ENCODE measurements at regions not wholly inside any gene's neighbourhood (a gene's known extent, or its start where the extent isn't known, plus 50 kb on each side); places are given as distances from the start of the nearest gene placed in this dataset.

DNA sequence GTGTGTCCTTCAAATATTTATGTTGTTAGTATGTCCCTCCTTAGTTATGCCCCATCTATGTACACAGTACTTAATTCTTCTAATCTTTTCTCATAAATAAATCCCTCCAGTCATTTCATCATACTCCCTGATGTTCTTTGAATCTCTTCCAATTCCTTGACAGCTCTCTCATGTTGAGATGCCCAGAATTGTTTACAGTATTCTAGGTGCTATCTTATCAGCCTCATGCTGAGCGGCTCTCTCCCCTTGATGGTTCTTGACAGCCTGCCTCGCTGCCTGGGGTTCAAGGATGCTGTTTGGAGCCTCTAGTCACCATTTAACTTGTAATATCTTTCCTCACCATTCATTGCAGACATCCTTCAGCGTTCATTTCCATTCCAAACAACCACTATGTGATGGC, 799.2 kb downstream of the BRINP1 start:
- H3K9me2 ChIP-seq (replicated peaks; ENCODE audit: low read depth, low read length) = no peaks in the 10 kb centered on the region
- H3K27me3 ChIP-seq (ENCODE audit: insufficient read depth, low read length, poor library complexity, severe bottlenecking) = no peaks in the 10 kb centered on the region
- no peak overlapping the region for H2AFZ ChIP-seq (ENCODE audit: low read length)
- no peaks in the 10 kb centered on the region for H3K36me3 ChIP-seq (ENCODE audit: insufficient read depth, low read length)
- no peaks in the 10 kb centered on the region for H3K79me2 ChIP-seq (ENCODE audit: insufficient read depth, low read length)
- no peak overlapping the region for H3K4me3 ChIP-seq (ENCODE audit: low read length, poor library complexity, severe bottlenecking)
- H3F3A ChIP-seq (ENCODE audit: low read depth) = no peaks in the 10 kb centered on the region
- TF ChIP-seq EZH2phosphoT487 (IDR thresholded peaks at IDR 0.05; ENCODE audit: borderline replicate concordance) (no peak), CTCF (conservative IDR thresholded peaks at IDR 0.05; ENCODE audit: low read length) (no peak)
- no peak overlapping the region for H3K4me2 ChIP-seq (ENCODE audit: low read depth, low read length, poor library complexity, severe bottlenecking)
- no peaks in the 10 kb centered on the region for H4K20me1 ChIP-seq (ENCODE audit: insufficient read depth, low read length, poor library complexity, severe bottlenecking)
- H3K9ac ChIP-seq (ENCODE audit: low read depth, low read length, poor library complexity, severe bottlenecking) = no peak overlapping the region
- no peaks in the 10 kb centered on the region for H3K9me3 ChIP-seq (ENCODE audit: insufficient read depth, low read depth, low read length)
- H3K4me1 ChIP-seq (ENCODE audit: insufficient read depth, low read length, poor library complexity, severe bottlenecking) = no peaks in the 10 kb centered on the region

DNA sequence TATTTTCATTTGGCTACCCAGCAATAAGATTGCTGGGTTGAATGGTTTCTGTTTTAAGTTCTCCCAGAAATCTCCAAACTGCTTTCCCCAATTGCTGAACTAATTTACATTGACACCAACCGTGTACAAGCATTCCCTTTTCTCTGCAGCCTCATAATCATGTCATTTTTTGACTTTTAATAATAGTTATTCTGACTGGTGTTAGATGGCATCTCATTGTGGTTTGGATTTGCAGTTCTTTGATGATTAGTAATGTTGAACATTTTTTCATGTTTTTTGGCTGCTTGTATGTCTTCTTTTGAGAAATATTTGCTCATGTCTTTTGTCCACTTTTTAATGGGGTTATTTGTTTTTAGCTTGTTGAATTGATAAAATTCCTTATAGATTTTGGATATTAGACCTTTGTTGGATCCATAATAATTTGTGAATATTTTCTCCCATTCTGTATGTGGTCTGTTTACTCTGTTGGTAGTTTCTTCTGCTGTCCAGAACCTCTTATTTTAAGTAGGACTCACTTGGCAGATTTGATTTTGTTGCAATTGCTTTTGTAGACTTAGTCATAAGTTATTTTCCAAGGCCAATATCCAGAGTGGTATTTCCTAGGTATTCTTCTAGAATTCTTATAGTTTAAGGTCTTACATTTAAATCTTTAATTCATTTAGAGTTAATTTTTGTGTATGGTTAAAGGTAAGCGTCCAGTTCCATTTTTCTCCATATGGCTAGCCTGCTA, 793.7 kb downstream of the BRINP1 start:
- TF ChIP-seq EZH2phosphoT487 (IDR thresholded peaks at IDR 0.05; ENCODE audit: borderline replicate concordance) (no peak), CTCF (conservative IDR thresholded peaks at IDR 0.05; ENCODE audit: low read length) (no peak)
- H3K27me3 ChIP-seq (ENCODE audit: insufficient read depth, low read length, poor library complexity, severe bottlenecking) = no peaks in the 10 kb centered on the region
- H2AFZ ChIP-seq (ENCODE audit: low read length) = no peak overlapping the region
- no peaks in the 10 kb centered on the region for H3F3A ChIP-seq (ENCODE audit: low read depth)
- H3K4me2 ChIP-seq (ENCODE audit: low read depth, low read length, poor library complexity, severe bottlenecking) = no peak overlapping the region
- no peaks in the 10 kb centered on the region for H3K79me2 ChIP-seq (ENCODE audit: insufficient read depth, low read length)
- no peaks in the 10 kb centered on the region for H4K20me1 ChIP-seq (ENCODE audit: insufficient read depth, low read length, poor library complexity, severe bottlenecking)
- H3K4me3 ChIP-seq (ENCODE audit: low read length, poor library complexity, severe bottlenecking) = no peak overlapping the region
- H3K9me3 ChIP-seq (ENCODE audit: insufficient read depth, low read depth, low read length) = no peaks in the 10 kb centered on the region
- H3K36me3 ChIP-seq (ENCODE audit: insufficient read depth, low read length) = no peaks in the 10 kb centered on the region
- H3K9me2 ChIP-seq (replicated peaks; ENCODE audit: low read depth, low read length) = no peaks in the 10 kb centered on the region
- no peak overlapping the region for H3K9ac ChIP-seq (ENCODE audit: low read depth, low read length, poor library complexity, severe bottlenecking)
- H3K4me1 ChIP-seq (ENCODE audit: insufficient read depth, low read length, poor library complexity, severe bottlenecking) = no peaks in the 10 kb centered on the region

GRCh38 chr9:118577121-118577520, 792.1 kb downstream of the BRINP1 start:
- H3K79me2 ChIP-seq (ENCODE audit: insufficient read depth, low read length) = no peaks in the 10 kb centered on the region
- H4K20me1 ChIP-seq (ENCODE audit: insufficient read depth, low read length, poor library complexity, severe bottlenecking) = no peaks in the 10 kb centered on the region
- no peak for TF ChIP-seq EZH2phosphoT487 (IDR thresholded peaks at IDR 0.05; ENCODE audit: borderline replicate concordance)
- no peak for TF ChIP-seq CTCF (conservative IDR thresholded peaks at IDR 0.05; ENCODE audit: low read length)
- H3K36me3 ChIP-seq (ENCODE audit: insufficient read depth, low read length) = no peaks in the 10 kb centered on the region
- no peak overlapping the region for H3K9ac ChIP-seq (ENCODE audit: low read depth, low read length, poor library complexity, severe bottlenecking)
- H3F3A ChIP-seq (ENCODE audit: low read depth) = no peaks in the 10 kb centered on the region
- no peaks in the 10 kb centered on the region for H3K9me2 ChIP-seq (replicated peaks; ENCODE audit: low read depth, low read length)
- H3K9me3 ChIP-seq (ENCODE audit: insufficient read depth, low read depth, low read length) = no peaks in the 10 kb centered on the region
- H3K4me2 ChIP-seq (ENCODE audit: low read depth, low read length, poor library complexity, severe bottlenecking) = no peak overlapping the region
- H3K27me3 ChIP-seq (ENCODE audit: insufficient read depth, low read length, poor library complexity, severe bottlenecking) = no peaks in the 10 kb centered on the region
- no peak overlapping the region for H2AFZ ChIP-seq (ENCODE audit: low read length)
- no peak overlapping the region for H3K4me3 ChIP-seq (ENCODE audit: low read length, poor library complexity, severe bottlenecking)
- H3K4me1 ChIP-seq (ENCODE audit: insufficient read depth, low read length, poor library complexity, severe bottlenecking) = no peaks in the 10 kb centered on the region
